GM12864 (cell line): ENCODE measurements at regions not wholly inside any gene's neighbourhood (a gene's known extent, or its start where the extent isn't known, plus 50 kb on each side); places are given as distances from the start of the nearest gene placed in this dataset.

Experiments used
- DNase-seq: peaks from one replicate; pipeline ENCODE4 v3.0.0-alpha.2; 2011; ENCODE audit warnings: low read depth
- H3K4me3 ChIP-seq: 2 replicates; pipeline ENCODE4 v1.5.1; 2011; ENCODE audit warnings: mild to moderate bottlenecking, low read depth, low read length, control low read depth
- TF ChIP-seq, protein P1 (sequence below): IDR thresholded peaks from 2 replicates; pipeline ENCODE4 v1.5.1; 2011; ENCODE audit warnings: low read depth, mild to moderate bottlenecking, moderate library complexity, low read length, control low read depth, inconsistent platforms; ENCODE audit errors: missing control alignments

DNA sequence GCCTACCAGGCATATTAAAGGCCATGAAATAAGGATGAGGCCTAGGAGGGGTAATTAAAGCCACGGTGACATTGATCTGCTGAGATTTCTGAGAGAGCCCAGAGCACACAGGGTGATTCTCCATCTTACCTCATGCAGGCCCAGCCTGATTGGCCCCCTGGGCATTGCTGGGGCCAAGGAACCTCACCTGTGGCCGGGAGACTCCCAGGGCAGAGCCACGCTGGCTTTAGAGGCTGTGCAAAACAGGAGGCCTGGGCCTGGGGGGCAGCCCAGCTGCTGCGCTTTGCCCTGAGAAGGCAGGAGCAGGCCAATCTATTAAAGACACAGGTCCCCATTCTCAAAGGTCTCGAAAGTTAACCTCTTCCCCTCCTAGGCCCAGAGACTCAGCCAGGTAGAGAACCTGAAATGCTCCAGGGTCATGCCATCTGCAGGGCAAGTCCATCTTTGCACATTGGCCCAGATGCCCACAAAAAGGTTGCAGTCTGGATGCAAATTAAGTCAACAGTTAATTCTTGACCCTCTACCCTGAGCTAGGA is 1099.7 kb downstream of the BCL11B start:
- H3K4me3 ChIP-seq = no peak overlapping the region
- DNase-seq = no peak
- TF ChIP-seq, protein P1, sequence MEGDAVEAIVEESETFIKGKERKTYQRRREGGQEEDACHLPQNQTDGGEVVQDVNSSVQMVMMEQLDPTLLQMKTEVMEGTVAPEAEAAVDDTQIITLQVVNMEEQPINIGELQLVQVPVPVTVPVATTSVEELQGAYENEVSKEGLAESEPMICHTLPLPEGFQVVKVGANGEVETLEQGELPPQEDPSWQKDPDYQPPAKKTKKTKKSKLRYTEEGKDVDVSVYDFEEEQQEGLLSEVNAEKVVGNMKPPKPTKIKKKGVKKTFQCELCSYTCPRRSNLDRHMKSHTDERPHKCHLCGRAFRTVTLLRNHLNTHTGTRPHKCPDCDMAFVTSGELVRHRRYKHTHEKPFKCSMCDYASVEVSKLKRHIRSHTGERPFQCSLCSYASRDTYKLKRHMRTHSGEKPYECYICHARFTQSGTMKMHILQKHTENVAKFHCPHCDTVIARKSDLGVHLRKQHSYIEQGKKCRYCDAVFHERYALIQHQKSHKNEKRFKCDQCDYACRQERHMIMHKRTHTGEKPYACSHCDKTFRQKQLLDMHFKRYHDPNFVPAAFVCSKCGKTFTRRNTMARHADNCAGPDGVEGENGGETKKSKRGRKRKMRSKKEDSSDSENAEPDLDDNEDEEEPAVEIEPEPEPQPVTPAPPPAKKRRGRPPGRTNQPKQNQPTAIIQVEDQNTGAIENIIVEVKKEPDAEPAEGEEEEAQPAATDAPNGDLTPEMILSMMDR = no peak

DNA sequence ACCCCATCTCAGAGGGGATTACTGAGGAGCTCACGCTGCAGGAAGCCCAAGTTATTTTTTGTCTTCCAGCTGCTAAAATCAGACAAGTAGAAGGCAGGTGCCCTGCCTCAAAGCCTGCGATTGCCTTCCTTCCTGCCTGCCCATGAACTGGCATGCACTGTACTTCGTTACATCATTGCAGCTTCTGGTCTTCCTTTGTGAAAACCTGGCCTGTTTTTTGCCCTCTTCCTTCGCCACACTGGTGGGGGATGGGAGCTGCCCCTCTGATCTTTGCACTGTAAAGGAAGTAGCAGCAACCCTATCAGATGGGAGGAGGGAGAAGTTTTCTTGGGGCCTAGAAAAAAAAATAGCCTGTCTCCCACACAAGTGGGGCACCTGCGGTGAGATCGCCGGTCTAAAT is 1098.7 kb downstream of the BCL11B start:
- no peak overlapping the region for H3K4me3 ChIP-seq
- TF ChIP-seq, protein P1 = no peak
- no peak for DNase-seq

DNA sequence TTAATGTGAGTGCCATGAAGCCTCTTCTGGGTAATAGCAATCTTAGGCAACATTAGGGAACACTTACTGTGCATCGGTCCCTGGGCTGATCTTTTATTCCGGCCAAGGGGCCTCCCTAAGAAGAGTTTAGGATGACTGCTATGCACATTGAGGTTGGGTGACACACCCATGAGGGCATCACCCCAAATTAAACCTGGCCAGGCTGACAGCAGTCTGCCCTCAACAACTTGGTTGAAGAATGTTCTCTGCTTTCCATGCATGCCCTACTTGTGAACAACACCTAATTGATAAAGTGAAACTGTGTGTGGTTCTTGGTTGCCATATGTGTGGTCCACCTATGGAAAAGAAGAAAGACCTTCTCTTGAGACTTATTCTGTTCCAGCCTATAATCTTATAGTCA is 1098.0 kb downstream of the BCL11B start:
- H3K4me3 ChIP-seq = no peak overlapping the region
- TF ChIP-seq, protein P1 = no peak
- DNase-seq = no peak

DNA sequence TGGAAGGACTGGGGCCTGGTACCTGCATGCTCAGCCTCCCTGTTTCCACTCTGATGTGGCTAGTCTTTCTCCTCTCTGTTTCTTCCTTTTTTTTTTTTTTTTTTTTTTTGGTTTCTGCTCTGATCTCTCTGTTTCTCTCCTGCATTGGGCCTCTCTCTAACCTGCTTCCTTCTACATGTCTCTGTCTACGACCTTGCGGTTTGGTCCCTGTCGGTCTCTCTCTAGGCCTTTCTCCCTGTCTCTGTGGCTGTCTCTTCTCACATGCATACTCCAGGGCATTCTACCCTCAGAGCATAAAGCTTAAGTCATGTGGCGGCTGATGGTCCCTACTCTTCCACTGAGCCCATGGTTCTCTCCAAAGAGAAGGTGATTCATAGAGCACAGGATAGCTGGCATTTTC is 1096.6 kb downstream of the BCL11B start:
- TF ChIP-seq, protein P1 = no peak
- no peak overlapping the region for H3K4me3 ChIP-seq
- DNase-seq = no peak

DNA sequence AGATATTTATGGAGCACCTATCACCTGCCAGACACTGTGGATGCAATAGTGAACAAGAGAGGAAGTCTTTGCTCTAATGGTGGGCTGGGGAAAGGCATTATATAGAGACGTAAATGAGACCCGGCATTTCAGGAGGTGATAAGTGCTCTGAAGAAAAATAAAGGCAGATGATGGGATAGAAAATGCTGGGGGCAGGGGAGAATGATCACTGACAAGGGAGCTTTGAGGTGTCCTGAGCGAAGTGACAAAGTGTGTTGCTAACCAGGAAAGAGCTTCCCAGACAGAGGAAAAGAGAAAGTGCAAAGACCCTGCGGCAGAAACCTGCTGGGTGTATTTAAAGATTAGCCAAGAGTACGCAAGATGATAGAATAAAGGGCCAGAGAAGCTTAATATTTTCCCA is 1096.1 kb downstream of the BCL11B start:
- TF ChIP-seq, protein P1 = no peak
- no peak for DNase-seq
- no peak overlapping the region for H3K4me3 ChIP-seq

DNA sequence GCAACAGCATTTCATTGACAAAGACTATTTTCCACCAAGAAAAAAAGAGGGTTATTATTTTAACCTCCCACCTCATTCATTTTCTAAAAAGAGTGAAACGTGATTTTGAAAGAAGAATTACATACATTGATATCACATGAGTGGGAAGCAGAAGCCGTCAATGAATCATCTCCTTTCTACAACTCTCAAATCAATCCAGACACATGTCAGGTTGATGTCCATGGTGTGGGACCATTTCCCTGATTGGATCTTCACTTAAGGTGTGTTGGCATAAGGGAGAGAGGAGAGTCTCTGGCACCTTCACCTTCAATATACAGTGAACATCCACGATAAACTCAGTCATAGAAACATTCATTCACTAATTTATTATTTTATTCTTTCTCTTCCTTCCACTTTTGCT is 1095.1 kb downstream of the BCL11B start:
- TF ChIP-seq, protein P1 = no peak
- no peak for DNase-seq
- H3K4me3 ChIP-seq = no peak overlapping the region

DNA sequence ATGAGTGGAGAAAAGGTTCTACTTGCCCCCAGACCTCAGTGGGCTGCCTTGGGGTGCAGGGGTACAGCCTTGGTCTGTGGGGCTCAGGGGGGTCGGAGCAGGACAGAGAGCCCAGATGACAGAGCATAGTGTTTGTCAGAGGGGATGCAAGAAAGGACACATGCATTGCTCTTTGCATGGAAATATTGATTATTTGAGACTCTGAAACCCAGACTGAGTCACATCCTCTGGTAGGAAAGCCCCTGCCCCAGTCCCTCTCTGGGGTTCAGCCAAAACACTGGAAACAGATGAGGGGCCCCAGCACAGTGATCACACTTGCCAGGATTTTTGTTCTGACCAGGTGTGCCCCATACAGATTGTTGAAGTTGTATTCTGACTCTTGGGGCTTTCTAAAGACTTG is 1094.4 kb downstream of the BCL11B start:
- DNase-seq = no peak
- TF ChIP-seq, protein P1 = no peak
- H3K4me3 ChIP-seq = no peak overlapping the region
